ENCODE measurements at regions not wholly inside any gene's neighbourhood (a gene's known extent, or its start where the extent isn't known, plus 50 kb on each side); places are given as distances from the start of the nearest gene placed in this dataset.

DNA sequence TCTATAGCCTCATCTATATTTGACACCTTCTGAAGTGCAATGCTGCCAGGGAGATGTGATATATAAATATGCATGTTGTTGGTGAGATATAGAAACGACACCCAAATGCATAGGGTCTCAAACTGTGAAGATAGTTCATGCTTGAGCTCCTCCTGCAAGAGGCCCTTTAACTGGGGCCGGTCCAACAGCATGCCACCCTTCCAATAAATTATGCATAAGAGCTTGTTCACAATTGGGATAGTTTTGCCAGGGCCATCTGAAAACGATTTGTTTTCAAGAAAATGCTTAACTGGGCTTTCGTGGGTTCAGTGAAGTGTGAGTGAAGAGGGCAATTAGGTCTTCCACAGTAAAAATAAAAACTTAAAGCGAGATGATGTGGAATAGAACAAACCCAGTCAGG lies 424.2 kb upstream of the WWC1 start:
- TF ChIP-seq, protein P1, sequence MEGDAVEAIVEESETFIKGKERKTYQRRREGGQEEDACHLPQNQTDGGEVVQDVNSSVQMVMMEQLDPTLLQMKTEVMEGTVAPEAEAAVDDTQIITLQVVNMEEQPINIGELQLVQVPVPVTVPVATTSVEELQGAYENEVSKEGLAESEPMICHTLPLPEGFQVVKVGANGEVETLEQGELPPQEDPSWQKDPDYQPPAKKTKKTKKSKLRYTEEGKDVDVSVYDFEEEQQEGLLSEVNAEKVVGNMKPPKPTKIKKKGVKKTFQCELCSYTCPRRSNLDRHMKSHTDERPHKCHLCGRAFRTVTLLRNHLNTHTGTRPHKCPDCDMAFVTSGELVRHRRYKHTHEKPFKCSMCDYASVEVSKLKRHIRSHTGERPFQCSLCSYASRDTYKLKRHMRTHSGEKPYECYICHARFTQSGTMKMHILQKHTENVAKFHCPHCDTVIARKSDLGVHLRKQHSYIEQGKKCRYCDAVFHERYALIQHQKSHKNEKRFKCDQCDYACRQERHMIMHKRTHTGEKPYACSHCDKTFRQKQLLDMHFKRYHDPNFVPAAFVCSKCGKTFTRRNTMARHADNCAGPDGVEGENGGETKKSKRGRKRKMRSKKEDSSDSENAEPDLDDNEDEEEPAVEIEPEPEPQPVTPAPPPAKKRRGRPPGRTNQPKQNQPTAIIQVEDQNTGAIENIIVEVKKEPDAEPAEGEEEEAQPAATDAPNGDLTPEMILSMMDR (IDR thresholded peaks at IDR 0.05): no peak
- WGBS, 2 donors: 53 to 64% methylated on average over 5 of the region's 5 CpGs
- H3K27me3 ChIP-seq: no peaks in the 10 kb centered on the region
- H3K9me3 ChIP-seq: no peaks in the 10 kb centered on the region
- H3K27ac ChIP-seq: no peak overlapping the region
- ATAC-seq (no peak), FAIRE-seq (no peak), DNase-seq (no peak)
- H3K36me3 ChIP-seq: no peaks in the 10 kb centered on the region
- intact Hi-C loops (cut with DNase I): no loop called here
- H3K4me3 ChIP-seq: no peak overlapping the region
- no peaks in the 10 kb centered on the region for H3K4me1 ChIP-seq

DNA sequence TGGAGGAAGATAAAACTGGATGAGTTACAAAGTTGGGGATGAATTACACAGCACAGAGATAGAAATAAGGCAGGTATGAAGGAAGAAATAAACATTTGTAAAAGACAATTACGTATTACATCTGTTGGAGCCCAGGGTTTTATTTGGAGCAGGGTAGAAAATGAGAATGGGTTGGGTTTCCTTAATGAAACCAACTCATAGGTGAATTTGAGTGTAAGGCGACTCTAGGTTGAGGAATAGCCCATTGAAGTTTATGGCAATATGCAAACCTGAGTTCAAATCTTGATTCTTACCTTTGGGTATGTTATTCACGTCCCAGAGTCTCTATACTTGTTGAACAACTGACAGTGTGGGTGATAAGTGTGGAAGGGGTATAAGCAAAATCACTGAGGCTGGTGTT lies 422.3 kb upstream of the WWC1 start:
- no peak overlapping the region for H3K27ac ChIP-seq
- H3K27me3 ChIP-seq: no peaks in the 10 kb centered on the region
- no peaks in the 10 kb centered on the region for H3K4me1 ChIP-seq
- no peak overlapping the region for H3K4me3 ChIP-seq
- WGBS, 2 donors: 58% methylated on average over 3 of the region's 3 CpGs
- ATAC-seq (no peak), DNase-seq (no peak), FAIRE-seq (no peak)
- no peaks in the 10 kb centered on the region for H3K9me3 ChIP-seq
- no peaks in the 10 kb centered on the region for H3K36me3 ChIP-seq
- TF ChIP-seq, protein P1 (IDR thresholded peaks at IDR 0.05): no peak
- intact Hi-C loops (cut with DNase I): no loop called here

GRCh38 chr5:167870055-167870454 lies 421.4 kb upstream of the WWC1 start:
- TF ChIP-seq, protein P1 (IDR thresholded peaks at IDR 0.05): no peak
- no peak for ATAC-seq
- no peak overlapping the region for H3K27ac ChIP-seq
- no peak for DNase-seq
- H3K27me3 ChIP-seq: no peaks in the 10 kb centered on the region
- H3K9me3 ChIP-seq: no peaks in the 10 kb centered on the region
- intact Hi-C loops (cut with DNase I): no loop called here
- H3K4me1 ChIP-seq: no peaks in the 10 kb centered on the region
- no peak for FAIRE-seq
- no peak overlapping the region for H3K4me3 ChIP-seq
- no peaks in the 10 kb centered on the region for H3K36me3 ChIP-seq

DNA sequence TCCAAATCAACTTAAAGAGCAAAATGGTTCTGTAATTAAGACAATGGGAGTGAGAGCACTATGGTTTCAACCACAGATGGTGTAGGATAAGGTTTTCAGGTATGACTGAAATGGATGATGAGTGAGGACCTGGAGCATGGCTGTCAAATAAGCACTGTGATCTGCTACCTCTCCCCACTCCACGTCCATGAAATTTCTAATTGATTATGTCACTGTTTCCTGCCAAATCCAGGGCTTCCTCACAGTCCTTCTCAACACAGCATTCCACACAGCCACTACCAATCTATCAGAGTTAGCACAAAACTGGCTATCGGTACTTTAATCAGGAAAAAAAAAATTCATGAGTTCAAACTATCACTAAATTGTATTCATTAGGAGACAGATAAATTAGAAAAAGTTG lies 420.4 kb upstream of the WWC1 start:
- no peak overlapping the region for H3K27ac ChIP-seq
- no peaks in the 10 kb centered on the region for H3K27me3 ChIP-seq
- TF ChIP-seq, protein P1 (IDR thresholded peaks at IDR 0.05): no peak
- intact Hi-C loops (cut with DNase I): no loop called here
- H3K9me3 ChIP-seq: no peaks in the 10 kb centered on the region
- ATAC-seq (no peak), FAIRE-seq (no peak), DNase-seq (no peak)
- H3K4me3 ChIP-seq: no peak overlapping the region
- 47 to 50% methylated on average over 2 of the region's 2 CpGs for WGBS, 2 donors
- H3K36me3 ChIP-seq: no peaks in the 10 kb centered on the region
- no peaks in the 10 kb centered on the region for H3K4me1 ChIP-seq

DNA sequence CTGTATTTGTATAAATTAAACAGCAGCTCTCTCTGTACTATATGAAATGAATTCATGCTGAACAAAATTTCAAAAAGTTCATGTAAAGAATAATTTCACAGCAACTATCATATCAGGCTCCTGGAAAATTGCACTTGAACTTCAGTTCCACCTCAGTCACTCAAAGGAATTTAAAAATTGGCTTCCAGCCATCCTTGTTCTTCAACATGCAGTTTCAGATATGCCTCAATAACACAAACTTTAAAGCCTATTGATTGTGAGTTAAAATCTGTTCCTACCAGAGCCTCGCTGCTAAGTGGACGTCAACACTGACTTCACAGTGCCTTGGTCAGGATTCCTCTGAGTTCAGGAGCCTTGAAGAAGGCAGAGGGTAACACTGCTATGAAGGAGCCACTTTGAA lies 418.7 kb upstream of the WWC1 start:
- no peaks in the 10 kb centered on the region for H3K4me1 ChIP-seq
- 12 to 18% methylated on average over 2 of the region's 2 CpGs for WGBS, 2 donors
- no peaks in the 10 kb centered on the region for H3K27me3 ChIP-seq
- ATAC-seq (no peak), DNase-seq (no peak), FAIRE-seq (no peak)
- H3K27ac ChIP-seq: no peak overlapping the region
- no peaks in the 10 kb centered on the region for H3K9me3 ChIP-seq
- intact Hi-C loops (cut with DNase I): no loop called here
- TF ChIP-seq, protein P1 (IDR thresholded peaks at IDR 0.05): no peak
- no peak overlapping the region for H3K4me3 ChIP-seq
- H3K36me3 ChIP-seq: no peaks in the 10 kb centered on the region

All from pancreas (tissue), 10 donors.